GM19463 (cell line): ENCODE measurements at regions not wholly inside any gene's neighbourhood (a gene's known extent, or its start where the extent isn't known, plus 50 kb on each side); places are given as distances from the start of the nearest gene placed in this dataset.

Source experiments
- ATAC-seq: cut with Tn5 transposase; IDR thresholded peaks from one replicate; pipeline ENCODE4 v1.9.1; 2021; ENCODE audit warnings: mild to moderate bottlenecking, moderate library complexity; ENCODE audit not compliant: unreplicated experiment

DNA sequence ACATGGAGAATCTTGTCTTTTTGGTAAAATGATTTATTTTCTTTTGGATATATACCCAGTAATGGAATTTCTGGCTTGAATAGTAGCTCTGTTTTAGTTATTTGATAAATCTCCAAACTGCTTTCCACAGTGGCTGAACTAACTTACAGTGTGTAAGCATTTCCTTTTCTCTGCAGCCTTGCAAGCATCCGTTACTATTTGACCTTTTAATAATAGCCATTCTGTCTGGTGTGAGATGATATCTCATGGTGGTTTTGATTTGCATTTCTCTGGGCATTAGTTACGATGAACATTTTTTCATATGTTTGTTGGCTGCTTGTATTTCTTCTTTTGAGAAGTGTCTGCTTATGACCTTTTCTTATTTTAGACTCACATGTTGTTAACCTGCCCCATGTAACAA is 190.2 kb downstream of the GALR1 start:
- no peak for ATAC-seq

DNA sequence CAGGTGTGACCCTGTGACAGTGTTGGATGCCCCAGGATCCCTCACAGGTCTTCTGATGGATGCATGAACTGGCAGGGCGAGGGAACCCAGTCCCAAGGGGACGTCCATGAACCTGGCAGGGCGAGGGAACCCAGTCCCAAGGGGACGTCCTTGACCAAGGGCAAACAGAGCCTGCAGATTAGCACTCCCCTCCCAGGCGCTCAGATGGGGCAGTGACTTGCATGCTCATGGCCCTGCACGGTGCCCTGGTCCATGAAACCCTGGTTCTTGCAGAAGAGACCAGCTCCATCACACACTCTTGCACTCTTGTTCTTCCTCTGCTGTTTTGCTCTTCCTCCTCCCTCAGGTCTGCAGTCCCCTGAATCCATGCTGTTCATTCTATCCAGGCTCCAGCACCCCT is 192.7 kb downstream of the GALR1 start:
- no peak for ATAC-seq

DNA sequence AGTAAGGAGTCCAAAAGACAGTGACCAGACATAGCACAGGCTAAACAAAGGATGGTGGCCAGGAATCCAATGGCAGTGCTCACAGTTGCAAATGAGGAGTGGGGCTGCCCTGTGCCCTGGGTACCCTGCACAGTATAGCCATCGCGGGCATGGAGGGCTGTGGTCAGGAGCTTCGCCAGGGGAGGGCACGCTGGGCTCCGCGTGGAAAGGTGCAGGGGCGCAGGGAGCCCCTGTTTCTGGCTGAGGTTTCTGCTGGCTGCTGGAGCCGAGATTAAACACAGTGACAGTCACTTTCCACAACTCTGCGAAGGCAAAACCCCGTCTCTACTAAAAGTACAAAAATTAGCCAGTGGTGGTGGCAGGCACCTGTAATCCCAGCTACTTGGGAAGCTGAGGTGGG is 194.7 kb downstream of the GALR1 start:
- no peak for ATAC-seq

DNA sequence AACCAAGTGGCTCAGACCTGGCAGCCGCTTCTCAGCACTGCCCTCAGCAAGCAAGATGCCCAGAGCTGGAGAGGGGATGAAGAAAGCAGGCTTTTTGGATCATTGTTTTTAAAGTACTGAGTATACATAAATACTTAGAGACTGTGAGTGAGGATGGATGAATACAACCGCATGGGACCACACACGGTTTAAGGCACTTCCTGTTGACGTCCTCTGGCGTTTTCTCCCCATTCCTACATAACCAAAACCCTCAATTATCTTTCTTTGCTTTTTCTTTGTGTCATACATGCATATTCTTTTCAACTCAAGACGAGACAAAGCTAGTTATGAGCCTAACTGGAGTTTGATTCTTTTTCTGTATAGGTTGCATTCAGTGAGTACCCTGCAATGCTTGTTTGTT is 198.4 kb downstream of the GALR1 start:
- no peak for ATAC-seq

DNA sequence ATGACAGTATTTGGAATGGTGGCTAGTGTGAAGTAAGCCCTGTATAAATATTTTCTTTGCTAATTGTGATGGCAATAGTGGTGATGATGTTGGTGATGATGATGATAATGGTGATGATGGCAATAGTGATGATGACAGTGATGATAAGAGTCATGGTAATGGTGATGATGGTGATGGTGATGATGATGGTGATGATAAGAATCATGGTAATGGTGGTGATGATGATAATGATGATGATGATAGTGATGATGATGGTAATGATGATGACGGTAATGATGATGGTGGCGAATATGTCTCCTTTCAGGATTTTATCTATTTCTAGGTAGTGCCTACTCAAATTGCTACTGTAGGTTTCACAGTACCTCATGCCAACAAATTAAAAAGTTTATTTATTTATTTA is 205.4 kb downstream of the GALR1 start:
- no peak for ATAC-seq

DNA sequence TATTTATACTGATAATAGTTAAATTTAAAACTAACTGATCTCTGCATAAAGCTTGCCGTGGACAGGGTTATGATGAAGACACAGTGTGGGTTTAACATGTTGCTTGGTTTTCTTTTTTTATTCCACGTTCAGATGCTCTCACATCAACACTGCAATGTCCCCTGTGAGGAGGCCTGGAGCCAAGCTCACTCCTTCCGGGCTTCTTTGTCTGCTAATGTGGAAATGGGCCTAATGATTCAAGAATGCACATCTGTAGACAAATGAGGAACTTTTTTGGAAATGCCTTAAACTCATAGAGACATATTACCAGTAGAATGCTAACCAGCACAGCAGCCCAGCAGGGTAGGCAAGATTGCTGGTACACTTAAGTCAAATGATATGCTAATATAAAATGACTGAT is 208.0 kb downstream of the GALR1 start:
- ATAC-seq: no peak

DNA sequence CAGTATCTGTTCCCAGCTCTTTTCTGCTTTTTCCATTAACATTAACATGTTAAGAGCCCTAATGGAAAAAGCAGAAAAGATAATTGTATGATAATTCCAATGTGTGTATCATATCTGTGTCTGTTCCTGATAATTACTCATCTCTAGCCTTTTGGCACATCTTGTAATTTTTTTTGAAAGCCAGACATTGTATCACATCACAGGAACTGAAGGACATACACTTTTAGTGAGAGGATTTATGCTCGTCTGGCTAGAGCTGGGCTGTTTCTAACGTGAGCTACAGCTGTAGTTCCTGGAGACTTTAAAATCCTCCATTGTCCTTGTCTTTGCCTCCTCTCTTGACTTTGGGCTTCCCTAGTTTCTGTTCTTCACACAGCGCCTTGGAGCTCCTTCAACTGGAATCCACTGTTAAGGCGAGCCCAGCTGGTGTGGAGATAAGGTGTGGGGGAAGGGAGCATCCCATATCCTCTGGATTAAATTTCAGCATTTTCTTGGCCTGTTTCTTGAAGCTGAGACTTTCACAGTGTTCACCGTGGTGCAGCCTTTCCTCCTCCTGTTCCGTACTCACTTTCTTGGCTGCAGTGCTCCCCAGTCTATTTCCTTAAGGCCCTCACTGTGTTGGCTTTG is 211.5 kb downstream of the GALR1 start:
- no peak for ATAC-seq

DNA sequence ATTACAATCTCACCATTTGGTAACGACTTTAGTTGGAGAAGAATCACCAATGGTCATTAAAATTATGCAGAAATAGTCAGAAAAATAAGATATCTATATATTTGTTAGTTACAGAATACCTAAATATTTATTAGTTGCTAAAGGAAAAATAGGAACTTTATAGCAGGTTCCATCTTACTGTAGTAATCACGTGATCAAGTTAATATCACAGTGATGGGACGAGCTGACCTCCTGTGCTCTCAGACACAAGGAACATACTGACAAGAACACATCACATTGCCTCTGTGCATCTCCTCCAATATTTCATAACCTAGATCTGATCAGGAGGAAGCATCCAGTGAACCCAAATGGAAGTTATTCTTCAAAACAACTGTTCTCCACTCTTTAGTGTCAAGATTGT is 215.3 kb downstream of the GALR1 start:
- no peak for ATAC-seq

DNA sequence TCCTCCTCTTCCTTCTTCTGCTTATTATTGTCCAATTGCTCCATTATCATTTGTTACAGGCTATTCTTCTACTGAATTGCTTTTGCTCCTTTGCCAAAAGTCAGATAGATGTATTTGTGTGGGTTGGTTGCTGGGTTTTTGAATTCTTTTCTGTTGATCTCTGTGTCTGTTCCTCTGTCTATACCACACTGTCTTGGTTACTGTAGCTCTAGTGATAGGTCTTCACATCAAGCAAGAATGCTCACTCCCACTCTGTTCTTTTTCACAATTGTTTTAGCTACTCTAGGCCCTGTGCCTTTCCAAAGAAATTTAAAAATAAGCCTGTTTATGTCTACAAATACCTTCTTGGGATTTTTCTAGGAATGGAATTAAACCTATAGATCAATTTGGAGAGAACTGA is 217.2 kb downstream of the GALR1 start:
- ATAC-seq: no peak

DNA sequence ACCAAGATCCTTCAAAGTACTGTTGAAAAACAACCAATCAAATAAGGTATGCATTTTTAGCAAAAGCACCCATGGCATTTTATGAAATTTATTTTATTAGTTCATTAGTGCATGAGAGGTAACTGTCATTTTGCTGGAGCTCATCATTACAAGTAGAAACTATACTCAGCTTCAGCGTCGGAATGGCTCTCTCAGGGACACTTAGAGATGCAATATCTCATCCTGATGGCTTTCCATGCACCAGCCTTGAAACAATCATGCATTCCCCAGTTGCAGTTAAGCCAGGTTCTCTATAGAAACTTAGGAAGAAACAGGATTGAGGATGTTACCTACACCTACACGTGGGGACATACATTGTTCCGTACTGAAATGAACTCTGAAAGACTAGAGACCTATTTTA is 219.5 kb downstream of the GALR1 start:
- no peak for ATAC-seq

DNA sequence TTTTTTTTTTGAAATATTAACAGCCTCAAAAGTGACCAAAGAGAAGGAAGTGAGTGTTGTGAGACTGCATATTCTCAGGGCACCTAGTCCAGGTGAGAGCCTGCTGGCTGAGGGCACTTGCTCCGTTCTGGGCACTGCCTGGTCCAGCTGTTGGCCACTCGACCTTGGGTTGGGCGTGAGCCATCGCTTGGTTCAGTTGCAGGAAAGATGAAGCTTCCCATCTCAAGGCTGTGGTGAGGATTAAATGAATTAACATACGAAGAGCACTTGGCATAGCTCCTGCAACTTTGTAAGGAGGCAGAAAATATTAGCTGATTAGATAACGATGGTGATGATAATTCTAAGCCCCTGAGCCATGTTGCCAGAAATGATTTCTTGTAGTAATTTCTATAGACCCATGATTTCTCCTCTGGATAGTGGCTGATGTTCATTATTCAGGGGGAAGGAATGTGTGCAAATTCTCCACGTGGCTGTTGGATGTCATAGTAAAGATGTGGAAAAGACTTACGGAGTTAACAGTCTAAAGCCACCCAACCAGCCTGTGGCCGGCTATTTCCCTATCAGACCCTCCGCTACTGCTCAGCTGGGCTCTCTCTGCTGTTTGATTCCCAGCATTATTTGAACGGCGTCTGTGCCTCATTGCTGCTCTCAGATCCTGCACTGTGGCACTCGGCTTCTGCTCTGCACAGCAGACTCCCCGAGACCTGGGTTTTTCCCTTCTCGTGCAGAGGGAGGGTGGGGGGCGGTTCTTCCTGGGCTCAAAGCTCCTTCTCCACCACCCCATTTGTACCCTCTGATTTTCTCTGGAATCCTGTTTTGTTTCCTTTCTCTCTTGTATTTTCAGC is 221.1 kb downstream of the GALR1 start:
- ATAC-seq: no peak

DNA sequence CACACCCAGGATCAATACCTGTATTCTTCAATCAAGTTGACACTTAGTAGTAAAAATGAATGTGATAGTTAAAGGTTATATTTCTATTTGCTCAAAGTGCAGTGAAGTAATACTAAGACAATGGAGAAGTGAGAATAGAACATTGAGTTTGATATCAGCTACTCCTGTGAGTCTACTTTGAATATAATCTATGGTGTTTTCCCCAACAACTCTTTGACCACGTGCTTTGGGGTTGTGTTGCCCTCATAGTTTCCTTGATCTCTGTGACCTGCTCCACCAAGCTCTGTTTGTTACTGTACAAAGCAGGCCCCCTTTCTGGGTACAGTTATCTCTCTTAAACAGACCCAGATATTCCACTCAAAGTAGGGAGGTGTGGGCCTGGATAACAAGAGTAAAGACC is 222.9 kb downstream of the GALR1 start:
- no peak for ATAC-seq

DNA sequence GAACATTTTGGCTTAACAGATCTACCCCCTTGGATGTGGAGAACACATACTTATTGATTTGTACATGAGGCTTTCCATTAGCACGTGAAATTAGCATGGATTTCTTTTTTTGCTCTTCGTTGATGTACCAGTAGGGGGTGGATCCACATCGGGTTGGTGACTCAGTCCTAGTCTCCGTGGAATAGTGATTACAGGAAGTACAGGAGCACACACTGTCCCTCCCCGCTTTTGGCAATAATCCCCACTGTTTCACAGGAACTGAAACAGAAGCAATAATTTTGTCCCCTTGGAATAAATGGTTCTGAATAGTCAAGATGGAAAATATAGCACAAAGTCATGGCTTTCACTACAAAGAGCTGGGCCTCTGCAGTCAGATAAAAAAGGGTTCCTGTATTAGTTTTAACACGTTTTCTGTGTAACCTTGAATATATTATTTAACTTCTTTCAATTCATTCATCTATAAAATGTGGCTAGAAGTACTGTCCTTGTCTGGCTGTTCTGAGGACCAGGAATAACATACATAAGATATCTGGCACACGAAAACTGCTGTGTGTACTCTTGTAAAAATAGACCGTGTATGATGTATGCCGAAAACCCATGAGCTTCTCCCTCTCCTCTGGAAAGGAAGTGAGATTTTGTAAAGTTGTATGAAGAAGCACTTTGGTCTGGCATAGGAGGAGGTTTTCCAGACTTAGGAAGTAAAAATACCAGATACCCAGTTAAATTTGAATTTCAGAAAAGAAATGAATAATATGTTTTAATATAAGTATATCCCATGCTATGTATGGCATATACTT is 229.2 kb downstream of the GALR1 start:
- ATAC-seq: no peak

DNA sequence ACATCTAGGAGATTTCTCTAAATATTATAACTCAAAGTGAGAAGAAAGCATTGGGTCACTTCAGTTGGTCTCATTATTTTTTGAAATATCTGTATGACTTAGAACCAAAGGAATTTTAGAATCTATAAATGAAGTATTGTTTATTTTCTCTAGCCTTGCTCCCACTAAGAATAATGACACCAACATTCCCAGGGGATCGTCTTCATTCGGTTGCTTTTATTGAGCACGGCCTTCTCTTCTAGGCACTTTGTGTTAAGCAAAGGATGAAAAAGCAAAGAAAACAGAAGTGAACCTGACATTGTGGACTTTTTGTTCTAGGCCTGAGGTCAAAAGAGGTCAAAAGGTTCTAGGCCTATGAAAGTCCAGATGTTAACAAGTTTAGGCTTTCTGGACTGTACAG is 231.9 kb downstream of the GALR1 start:
- ATAC-seq: no peak

DNA sequence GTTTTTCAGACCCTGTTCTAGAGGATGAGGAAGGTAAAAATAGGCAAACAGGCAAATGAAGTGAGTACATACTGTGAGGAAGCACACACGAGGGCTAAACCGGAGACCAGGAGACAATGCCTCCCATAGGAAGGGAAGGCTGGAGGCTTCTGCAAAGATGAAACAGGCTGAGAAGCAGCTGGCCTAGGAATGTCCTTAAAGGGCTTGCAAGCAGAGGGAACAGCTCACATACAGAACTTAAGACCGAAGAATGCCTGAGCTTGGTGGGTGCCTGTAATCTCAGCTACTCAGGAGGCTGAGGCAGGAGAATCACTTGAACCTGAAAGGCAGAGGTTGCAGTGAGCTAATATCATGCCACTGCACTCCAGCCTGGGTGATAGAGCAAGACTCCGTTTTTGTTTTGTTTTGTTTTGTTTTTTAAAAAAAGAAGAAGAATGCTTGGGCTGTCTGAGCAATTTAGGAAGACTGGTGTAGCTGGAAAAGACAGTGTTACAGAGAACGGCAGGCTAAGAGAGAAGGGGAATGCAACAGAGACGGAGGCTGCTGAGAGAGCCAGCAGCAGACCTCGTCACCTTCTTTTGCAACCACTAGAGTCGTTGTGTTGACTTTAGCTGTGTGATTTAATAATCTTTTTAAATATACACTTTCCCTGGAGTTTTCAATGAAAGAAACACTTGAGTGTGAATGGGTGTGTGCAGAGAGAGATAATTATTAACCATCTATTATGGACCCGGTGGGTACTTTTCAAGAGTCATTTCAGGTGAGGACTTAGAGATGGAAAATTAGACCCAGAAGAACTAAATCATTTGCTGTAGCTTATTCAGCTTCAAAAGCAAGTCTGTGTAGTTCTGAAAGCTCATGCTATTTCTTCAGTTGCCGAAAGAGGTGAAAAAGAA is 232.8 kb downstream of the GALR1 start:
- no peak for ATAC-seq

DNA sequence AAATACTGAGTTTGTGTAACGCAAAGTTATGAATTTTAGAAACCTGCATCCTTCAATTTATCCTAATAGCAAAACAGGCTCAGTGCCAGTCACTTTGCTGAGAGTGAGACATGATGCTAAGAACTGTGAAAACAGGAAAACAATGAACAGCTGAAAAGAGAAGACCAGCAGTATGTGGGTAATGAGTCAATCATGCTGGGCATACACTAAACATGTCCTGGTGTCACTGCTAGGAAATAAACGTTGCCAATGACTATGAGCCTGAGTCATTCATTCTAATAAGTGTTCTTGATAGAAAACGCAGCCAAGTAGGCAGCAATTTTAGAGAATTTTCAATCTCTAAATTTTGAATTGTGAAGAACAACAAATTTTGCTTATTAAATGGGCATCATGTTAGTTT is 237.3 kb downstream of the GALR1 start:
- ATAC-seq: no peak

DNA sequence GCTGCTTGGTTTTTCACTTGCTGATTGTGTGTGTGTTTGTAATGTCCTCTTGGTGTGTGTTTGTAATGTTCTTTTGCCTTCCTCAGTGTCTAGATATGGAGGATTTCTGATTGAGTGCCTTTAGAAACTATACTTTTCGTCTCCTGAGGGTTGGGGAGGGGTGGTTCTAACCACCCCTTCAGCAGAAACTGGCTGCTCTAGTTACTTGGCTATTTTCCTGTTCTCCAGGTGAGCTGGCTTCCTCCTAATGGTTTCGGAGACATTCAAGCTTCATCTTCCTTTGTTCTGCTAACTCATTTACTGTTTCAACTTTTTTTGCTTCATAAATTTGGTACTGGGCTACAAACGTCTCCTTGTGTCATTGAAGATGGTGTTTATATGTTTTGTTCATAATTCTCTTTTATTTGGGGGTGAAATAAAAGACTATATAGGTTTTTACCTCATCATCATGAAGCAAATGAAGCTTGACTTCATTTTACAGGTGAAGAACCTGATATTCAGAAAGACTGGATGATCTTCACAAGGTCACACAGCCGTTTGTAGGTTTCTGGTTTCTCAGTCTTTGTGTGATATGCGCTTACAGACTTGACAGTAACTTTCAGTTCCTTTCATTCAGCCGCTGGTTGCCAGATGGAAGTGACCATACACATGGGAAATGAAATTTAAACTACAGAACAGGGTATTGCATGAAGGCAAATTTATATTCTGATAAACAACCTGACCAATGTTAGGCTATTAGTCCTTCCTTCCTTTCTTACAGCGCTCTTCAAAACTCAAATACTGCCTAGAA is 238.5 kb downstream of the GALR1 start:
- peak; percentile 61 for ATAC-seq

DNA sequence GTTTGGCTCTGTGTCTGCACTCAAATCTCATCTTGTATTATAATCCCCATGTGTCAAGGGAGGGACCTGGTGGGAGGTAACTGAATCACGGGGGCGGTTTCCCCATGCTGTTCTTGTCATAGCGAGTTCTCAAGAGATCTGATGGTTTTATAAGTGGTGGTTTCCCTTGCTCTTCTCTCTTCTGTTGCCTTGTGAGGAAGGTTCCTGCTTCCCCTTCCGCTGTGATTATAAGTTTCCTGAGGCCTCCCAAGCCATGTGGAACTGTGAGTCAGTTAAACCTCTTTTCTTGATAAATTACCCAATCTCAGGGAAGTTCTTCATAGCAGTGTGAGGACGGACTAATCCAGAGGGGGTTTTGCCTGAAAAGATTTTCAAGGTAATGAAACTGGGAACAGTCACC is 245.4 kb downstream of the GALR1 start:
- no peak for ATAC-seq

DNA sequence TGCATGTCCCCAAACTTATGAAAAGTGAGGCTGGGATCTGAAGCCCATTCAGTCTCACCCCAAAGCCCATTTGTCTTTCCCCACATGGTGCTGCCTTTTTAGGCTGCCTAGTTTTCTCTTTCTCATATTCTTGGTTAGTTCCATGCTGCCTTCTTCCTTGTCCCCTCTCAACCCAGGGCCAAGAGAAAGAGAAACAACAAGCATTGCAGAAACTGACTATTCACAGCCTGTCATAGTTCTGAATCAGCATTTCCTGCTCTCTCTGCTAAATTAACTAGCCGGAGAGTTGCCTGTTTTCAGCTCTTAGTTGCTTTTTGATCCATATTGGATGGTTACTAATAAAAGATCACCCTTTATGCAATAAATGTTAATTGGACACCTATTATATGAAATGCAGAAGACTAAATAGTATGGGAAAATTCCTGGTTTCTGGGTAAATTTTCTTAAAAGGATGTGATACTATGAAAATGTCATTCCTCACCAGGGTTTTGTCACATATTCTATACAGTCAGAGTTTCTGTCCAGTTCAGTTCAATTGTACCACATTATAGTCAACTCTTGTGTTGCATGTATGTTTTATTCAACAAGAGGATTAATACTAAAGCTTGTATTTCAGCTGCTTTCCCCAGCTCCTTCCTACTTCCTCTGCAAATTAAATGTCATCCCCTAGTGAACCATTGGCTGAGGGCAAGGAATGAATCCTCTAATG is 246.5 kb downstream of the GALR1 start:
- ATAC-seq: no peak
